ENCODE measurements at regions not wholly inside any gene's neighbourhood (a gene's known extent, or its start where the extent isn't known, plus 50 kb on each side); places are given as distances from the start of the nearest gene placed in this dataset.

DNA sequence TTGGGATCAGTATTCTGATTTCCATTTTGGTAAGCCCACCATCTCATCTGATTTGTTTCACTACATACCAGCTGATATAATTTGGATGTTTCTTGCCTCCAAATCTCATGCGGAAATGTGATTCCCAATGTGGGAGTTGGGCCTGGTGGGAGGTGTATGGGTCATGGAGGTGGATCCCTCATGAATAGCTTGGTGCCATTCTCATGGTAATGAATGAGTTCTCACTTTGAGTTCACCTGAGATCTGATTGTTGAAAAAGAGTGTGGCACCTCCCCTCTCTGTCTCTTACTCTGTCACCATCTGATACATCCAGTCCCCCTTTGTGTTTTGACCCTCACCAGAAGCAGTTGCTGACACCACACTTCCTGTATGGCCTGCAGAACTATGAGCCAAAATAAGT lies 347.3 kb downstream of the ARL4A start:
- no peak for DNase-seq

DNA sequence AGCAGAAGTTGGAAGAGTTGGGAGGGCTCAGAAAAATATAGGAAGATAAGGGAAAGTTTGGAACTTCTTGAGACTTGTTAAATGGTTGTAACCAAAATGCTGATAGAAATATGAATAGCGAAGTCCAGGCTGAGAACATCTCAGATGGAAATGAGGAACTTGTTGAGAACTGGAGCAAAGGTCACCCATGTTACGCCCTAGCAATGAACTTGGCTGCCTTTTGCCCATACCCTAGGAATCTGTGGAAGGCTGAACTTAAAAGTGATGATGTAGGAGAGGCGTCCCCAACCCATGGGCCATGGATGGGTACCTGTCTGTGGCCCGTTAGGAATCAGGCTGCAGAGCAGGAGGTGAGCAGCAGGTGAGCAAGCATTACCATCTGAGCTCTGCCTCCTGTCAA lies 347.8 kb downstream of the ARL4A start:
- TF ChIP-seq, protein P1, sequence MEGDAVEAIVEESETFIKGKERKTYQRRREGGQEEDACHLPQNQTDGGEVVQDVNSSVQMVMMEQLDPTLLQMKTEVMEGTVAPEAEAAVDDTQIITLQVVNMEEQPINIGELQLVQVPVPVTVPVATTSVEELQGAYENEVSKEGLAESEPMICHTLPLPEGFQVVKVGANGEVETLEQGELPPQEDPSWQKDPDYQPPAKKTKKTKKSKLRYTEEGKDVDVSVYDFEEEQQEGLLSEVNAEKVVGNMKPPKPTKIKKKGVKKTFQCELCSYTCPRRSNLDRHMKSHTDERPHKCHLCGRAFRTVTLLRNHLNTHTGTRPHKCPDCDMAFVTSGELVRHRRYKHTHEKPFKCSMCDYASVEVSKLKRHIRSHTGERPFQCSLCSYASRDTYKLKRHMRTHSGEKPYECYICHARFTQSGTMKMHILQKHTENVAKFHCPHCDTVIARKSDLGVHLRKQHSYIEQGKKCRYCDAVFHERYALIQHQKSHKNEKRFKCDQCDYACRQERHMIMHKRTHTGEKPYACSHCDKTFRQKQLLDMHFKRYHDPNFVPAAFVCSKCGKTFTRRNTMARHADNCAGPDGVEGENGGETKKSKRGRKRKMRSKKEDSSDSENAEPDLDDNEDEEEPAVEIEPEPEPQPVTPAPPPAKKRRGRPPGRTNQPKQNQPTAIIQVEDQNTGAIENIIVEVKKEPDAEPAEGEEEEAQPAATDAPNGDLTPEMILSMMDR (IDR thresholded peaks at IDR 0.05) = no peak

More for the DNA sequence above, 347.3 kb downstream of the ARL4A start:
- ATAC-seq = no peak
- TF ChIP-seq, protein P1 (IDR thresholded peaks at IDR 0.05) = no peak
- H3K36me3 ChIP-seq = no peaks in the 10 kb centered on the region
- H3K4me3 ChIP-seq = no peak overlapping the region
- no peaks in the 10 kb centered on the region for H3K27me3 ChIP-seq
- H3K27ac ChIP-seq = no peak overlapping the region
- H3K9me3 ChIP-seq = no peaks in the 10 kb centered on the region
- intact Hi-C loops (cut with DNase I) = no loop called here
- no peaks in the 10 kb centered on the region for H3K4me1 ChIP-seq

DNA sequence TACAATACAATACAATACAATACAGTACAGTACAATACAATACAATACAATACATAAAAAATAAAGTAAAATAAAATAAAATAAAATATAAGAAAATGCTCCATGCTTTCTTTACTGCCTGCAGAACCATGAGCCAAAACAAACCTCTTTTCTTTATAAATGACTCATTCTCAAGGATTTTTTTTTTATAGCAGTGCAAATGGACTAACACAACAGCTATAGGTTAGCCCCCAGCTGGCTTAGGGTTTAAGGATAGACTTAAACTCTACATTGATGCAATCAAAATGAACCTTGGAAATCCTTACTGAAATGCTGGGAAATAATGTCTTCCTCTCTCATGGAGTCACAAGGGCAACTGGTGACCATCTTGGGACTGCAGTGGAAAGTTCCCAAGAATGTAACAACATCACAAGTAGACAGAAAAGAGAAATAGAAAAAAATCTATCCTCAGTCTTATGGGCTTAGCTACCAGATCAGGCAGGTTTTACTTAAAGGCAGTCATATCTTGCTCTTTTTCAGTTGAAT lies 348.9 kb downstream of the ARL4A start:
- TF ChIP-seq, protein P1 (IDR thresholded peaks at IDR 0.05) = no peak
- Histone ChIP-seq H3K27ac (no peak overlapping the region), H3K4me3 (no peak overlapping the region), H3K36me3 (no peaks in the 10 kb centered on the region), H3K27me3 (no peaks in the 10 kb centered on the region), H3K4me1 (no peaks in the 10 kb centered on the region), H3K9me3 (no peaks in the 10 kb centered on the region)
- DNase-seq (no peak), ATAC-seq (no peak)
- intact Hi-C loops (cut with DNase I) = no loop called here

More for the DNA sequence above, 347.8 kb downstream of the ARL4A start:
- H3K9me3 ChIP-seq = no peaks in the 10 kb centered on the region
- H3K4me3 ChIP-seq = no peak overlapping the region
- H3K4me1 ChIP-seq = no peaks in the 10 kb centered on the region
- H3K27ac ChIP-seq = no peak overlapping the region
- intact Hi-C loops (cut with DNase I) = no loop called here
- no peaks in the 10 kb centered on the region for H3K36me3 ChIP-seq
- ATAC-seq (peak; percentile 26), DNase-seq (no peak)
- H3K27me3 ChIP-seq = no peaks in the 10 kb centered on the region

DNA sequence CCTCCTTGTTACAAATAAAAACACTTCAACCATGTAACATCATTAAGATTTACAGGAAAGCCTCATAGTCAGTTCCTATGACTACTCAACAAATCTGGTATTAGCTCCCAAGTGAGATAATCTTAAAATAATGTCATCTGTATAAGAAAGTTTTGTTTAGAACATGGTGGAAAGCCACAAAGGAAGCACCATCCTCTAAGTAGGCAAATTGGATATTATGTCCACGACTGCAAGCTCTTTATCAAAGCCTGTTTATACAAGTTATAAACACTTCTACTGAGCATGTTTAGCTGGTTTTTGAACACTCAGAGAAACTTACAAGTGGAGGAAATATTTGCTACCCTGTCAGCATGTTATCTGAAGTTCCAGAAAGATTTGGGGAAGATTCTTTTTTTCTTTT lies 349.8 kb downstream of the ARL4A start:
- H3K27ac ChIP-seq = no peak overlapping the region
- ATAC-seq (no peak), DNase-seq (no peak)
- intact Hi-C loops (cut with DNase I) = no loop called here
- H3K36me3 ChIP-seq = no peaks in the 10 kb centered on the region
- TF ChIP-seq, protein P1 (IDR thresholded peaks at IDR 0.05) = no peak
- H3K9me3 ChIP-seq = no peaks in the 10 kb centered on the region
- H3K4me3 ChIP-seq = no peak overlapping the region
- H3K27me3 ChIP-seq = no peaks in the 10 kb centered on the region
- no peaks in the 10 kb centered on the region for H3K4me1 ChIP-seq

DNA sequence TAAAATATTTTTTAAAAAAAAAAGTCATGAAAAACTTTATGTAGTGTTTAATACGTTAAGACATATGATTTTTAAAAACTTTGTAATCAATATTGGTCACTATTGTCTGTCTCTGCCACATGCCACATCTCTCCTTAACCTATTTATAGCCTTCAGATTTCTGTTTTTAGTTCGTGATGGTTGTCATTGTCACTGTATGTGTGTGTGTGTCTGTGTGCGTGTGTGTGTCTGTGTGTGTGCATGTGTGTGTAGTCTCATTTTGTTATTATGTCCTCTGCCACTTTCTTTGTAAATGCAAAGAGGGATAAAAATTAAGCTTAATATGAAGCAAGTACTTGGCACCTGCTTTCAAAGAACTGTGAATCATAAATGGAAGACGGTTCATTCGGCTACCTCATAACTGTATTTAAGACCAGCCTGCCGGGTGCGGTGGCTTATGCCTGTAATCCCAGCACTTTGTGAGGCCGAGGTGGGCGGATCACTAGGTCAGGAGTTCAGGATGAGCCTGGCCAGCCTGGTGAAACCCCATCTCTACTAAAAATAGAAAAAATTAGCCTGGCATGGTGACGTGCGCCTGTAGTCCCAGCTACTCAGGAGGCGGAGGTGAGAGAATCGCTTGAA lies 354.0 kb downstream of the ARL4A start:
- no peaks in the 10 kb centered on the region for H3K27me3 ChIP-seq
- no peaks in the 10 kb centered on the region for H3K4me1 ChIP-seq
- H3K4me3 ChIP-seq = no peak overlapping the region
- no peaks in the 10 kb centered on the region for H3K36me3 ChIP-seq
- ATAC-seq (no peak), DNase-seq (no peak)
- TF ChIP-seq, protein P1 (IDR thresholded peaks at IDR 0.05) = no peak
- no peak overlapping the region for H3K27ac ChIP-seq
- H3K9me3 ChIP-seq = no peaks in the 10 kb centered on the region
- intact Hi-C loops (cut with DNase I) = no loop called here

Measured in upper lobe of right lung (tissue), 1 donor.